IMR-90 (cell line): ENCODE measurements at regions not wholly inside any gene's neighbourhood (a gene's known extent, or its start where the extent isn't known, plus 50 kb on each side); places are given as distances from the start of the nearest gene placed in this dataset.

ENCODE experiments used
- ATAC-seq: fragments of 200-7000 bp; cut with Tn5 transposase; 2 replicates; pipeline ENCODE4 v1.9.1; 2020; ENCODE audit warnings: low read depth, mild to moderate bottlenecking, moderate library complexity
- BruUV-seq: library from RNA; stranded (reverse); fragments of 400-500 nt; replicated peaks from 2 replicates; lab custom pipeline; 2021; lab: Mats Ljungman, UMichigan
- CTCF ChIA-PET: fragments of 300-600 bp; formaldehyde crosslinking; extraction: SDS; loops from one replicate; lab custom pipeline; 2021; ENCODE audit warnings: antibody characterized with exemption; lab: Yijun Ruan, JAX
- POLR2A ChIA-PET: fragments of 300-600 bp; sonication (Branson Sonifier 250); formaldehyde crosslinking; loops from one replicate; lab custom pipeline; 2022; ENCODE audit warnings: antibody characterized with exemption; ENCODE audit not compliant: unreplicated experiment; lab: Charles Lee
- DNase-seq: peaks from one replicate; pipeline ENCODE4 v3.0.0; 2013
- H2AFZ ChIP-seq: replicated peaks from 2 replicates; pipeline ENCODE3; 2013; ENCODE audit warnings: low read length, mild to moderate bottlenecking; ENCODE audit not compliant: poor library complexity
- H2AK5ac ChIP-seq: 2 replicates; pipeline ENCODE4 v1.6.1; 2013; ENCODE audit warnings: low read depth, low read length, inconsistent platforms
- H2AK9ac ChIP-seq: replicated peaks from 2 replicates; pipeline ENCODE3; 2013; ENCODE audit warnings: mild to moderate bottlenecking, low read depth, low read length, moderate library complexity; ENCODE audit not compliant: poor library complexity
- H2BK120ac ChIP-seq: 2 replicates; pipeline ENCODE4 v1.6.1; 2013; ENCODE audit warnings: low read depth, low read length, inconsistent platforms
- H2BK15ac ChIP-seq: 3 replicates; pipeline ENCODE4 v1.6.1; 2013; ENCODE audit warnings: low read depth, low read length, inconsistent platforms
- H2BK20ac ChIP-seq: 2 replicates; pipeline ENCODE4 v1.6.1; 2013; ENCODE audit warnings: low read depth, mild to moderate bottlenecking, inconsistent platforms, low read length, moderate library complexity
- H2BK5ac ChIP-seq: 2 replicates; pipeline ENCODE4 v1.6.1; 2013; ENCODE audit warnings: mild to moderate bottlenecking, low read depth, low read length, inconsistent platforms; ENCODE audit not compliant: poor library complexity, severe bottlenecking
- H3K14ac ChIP-seq: replicated peaks from 2 replicates; pipeline ENCODE4 v1.6.1; 2013; ENCODE audit warnings: low read depth, low read length, inconsistent platforms
- H3K18ac ChIP-seq: 2 replicates; pipeline ENCODE4 v1.6.1; 2013; ENCODE audit warnings: low read depth, low read length, control low read depth
- H3K23ac ChIP-seq: 2 replicates; pipeline ENCODE4 v1.6.1; 2013; ENCODE audit warnings: low read depth, low read length, inconsistent platforms
- H3K27ac ChIP-seq: 2 replicates; pipeline ENCODE4 v1.5.1; 2013; ENCODE audit warnings: mild to moderate bottlenecking, control low read depth, low read length; ENCODE audit not compliant: insufficient read depth
- H3K27me3 ChIP-seq: 2 replicates; pipeline ENCODE4 v1.6.1; 2013; ENCODE audit warnings: low read length; ENCODE audit not compliant: control insufficient read depth, insufficient read depth
- H3K36me3 ChIP-seq: 2 replicates; pipeline ENCODE4 v1.6.1; 2013; ENCODE audit warnings: low read length, mixed read lengths; ENCODE audit not compliant: control insufficient read depth, insufficient read depth
- H3K4ac ChIP-seq: 2 replicates; pipeline ENCODE4 v1.6.1; 2013; ENCODE audit warnings: low read depth, low read length, inconsistent platforms
- H3K4me1 ChIP-seq: 2 replicates; pipeline ENCODE4 v1.6.1; 2013; ENCODE audit warnings: low read length, mixed read lengths; ENCODE audit not compliant: control insufficient read depth, insufficient read depth
- H3K4me2 ChIP-seq: 2 replicates; pipeline ENCODE4 v1.6.1; 2013; ENCODE audit warnings: low read depth, mild to moderate bottlenecking, control low read depth, low read length, moderate library complexity
- H3K4me3 ChIP-seq: 2 replicates; pipeline ENCODE4 v1.5.1; 2013; ENCODE audit warnings: low read depth, mild to moderate bottlenecking, control low read depth, low read length, moderate library complexity; ENCODE audit not compliant: insufficient read depth
- H3K56ac ChIP-seq: 2 replicates; pipeline ENCODE4 v1.6.1; 2013; ENCODE audit warnings: low read length, inconsistent platforms; ENCODE audit not compliant: insufficient read depth; ENCODE audit errors: extremely low read depth
- H3K79me1 ChIP-seq, 2 experiments: 2 replicates each; pipeline ENCODE4 v1.6.1; 2013; ENCODE audit warnings: low read length in 2 of 2, inconsistent platforms in 1 of 2, low read depth in 1 of 2
- H3K9ac ChIP-seq: 2 replicates; pipeline ENCODE4 v1.6.1; 2013; ENCODE audit warnings: low read depth, low read length, control low read depth
- H3K9me1 ChIP-seq: 2 replicates; pipeline ENCODE4 v1.6.1; 2013; ENCODE audit warnings: low read length, inconsistent platforms; ENCODE audit not compliant: insufficient read depth
- H3K9me3 ChIP-seq: 2 replicates; pipeline ENCODE4 v1.6.1; 2013; ENCODE audit warnings: low read length; ENCODE audit not compliant: control insufficient read depth, insufficient read depth
- H4K20me1 ChIP-seq: 2 replicates; pipeline ENCODE4 v1.6.1; 2013; ENCODE audit warnings: low read length, inconsistent platforms; ENCODE audit not compliant: insufficient read depth
- H4K5ac ChIP-seq: 2 replicates; pipeline ENCODE4 v1.6.1; 2013; ENCODE audit warnings: mild to moderate bottlenecking, low read depth, low read length, control low read depth
- H4K8ac ChIP-seq, 2 experiments: 2 replicates each; pipeline ENCODE4 v1.6.1; 2013; ENCODE audit warnings: low read depth in 2 of 2, low read length in 2 of 2, control low read depth in 1 of 2, inconsistent platforms in 1 of 2
- H4K91ac ChIP-seq: 2 replicates; pipeline ENCODE4 v1.6.1; 2013; ENCODE audit warnings: low read depth, low read length, inconsistent platforms; ENCODE audit not compliant: insufficient read depth
- BHLHE40 ChIP-seq: fragments of 150-350 bp; IDR thresholded peaks from 2 replicates; pipeline ENCODE4 v1.6.1; 2016; ENCODE audit warnings: mild to moderate bottlenecking, low read depth, low read length
- CEBPB ChIP-seq: IDR thresholded peaks from 2 replicates; pipeline ENCODE4 v1.6.1; 2012; ENCODE audit warnings: low read depth, low read length, improper control_type of control experiment
- CHD1 ChIP-seq: IDR thresholded peaks from 2 replicates; pipeline ENCODE4 v1.6.1; 2012; ENCODE audit warnings: low read depth, low read length, improper control_type of control experiment
- FOS ChIP-seq: fragments of 150-350 bp; IDR thresholded peaks from 2 replicates; pipeline ENCODE4 v1.6.1; 2016; ENCODE audit warnings: low read depth, low read length
- MAFK ChIP-seq: IDR thresholded peaks from 2 replicates; pipeline ENCODE4 v1.6.1; 2012; ENCODE audit warnings: low read depth, low read length, improper control_type of control experiment
- MAZ ChIP-seq: IDR thresholded peaks from 2 replicates; pipeline ENCODE4 v1.6.1; 2012; ENCODE audit warnings: low read depth, mild to moderate bottlenecking, low read length, improper control_type of control experiment, moderate library complexity, borderline replicate concordance
- MXI1 ChIP-seq: IDR thresholded peaks from 2 replicates; pipeline ENCODE4 v1.6.1; 2012; ENCODE audit warnings: low read depth, mild to moderate bottlenecking, low read length, moderate library complexity, borderline replicate concordance
- NFE2L2 ChIP-seq: fragments of 150-350 bp; IDR thresholded peaks from 2 replicates; pipeline ENCODE4 v1.6.1; 2016; ENCODE audit warnings: low read depth, mild to moderate bottlenecking, low read length
- POLR2A ChIP-seq: IDR thresholded peaks from 2 replicates; pipeline ENCODE4 v1.6.1; 2012; ENCODE audit warnings: mild to moderate bottlenecking, low read depth, low read length
- RAD21 ChIP-seq: IDR thresholded peaks from 2 replicates; pipeline ENCODE4 v1.6.1; 2012; ENCODE audit warnings: low read length, improper control_type of control experiment
- RCOR1 ChIP-seq: IDR thresholded peaks from 2 replicates; pipeline ENCODE4 v1.6.1; 2012; ENCODE audit warnings: mild to moderate bottlenecking, low read length, improper control_type of control experiment; ENCODE audit not compliant: insufficient replicate concordance
- RFX5 ChIP-seq: IDR thresholded peaks from 2 replicates; pipeline ENCODE4 v1.8.0; 2012; ENCODE audit warnings: low read depth, mild to moderate bottlenecking, low read length, moderate library complexity
- SMC3 ChIP-seq: fragments of 150-350 bp; IDR thresholded peaks from 2 replicates; pipeline ENCODE4 v1.6.1; 2016; ENCODE audit warnings: low read depth, mild to moderate bottlenecking, antibody characterized with exemption, low read length, moderate library complexity
- WGBS, 2 experiments: methylation state at CpG; one replicate each; pipeline versions ENCODE4 v1.1.5 to v1.1.7; 2013; ENCODE audit warnings: missing lambda C conversion rate in 2 of 2; ENCODE audit not compliant: insufficient read length in 1 of 2; ENCODE audit errors: extremely low coverage in 2 of 2; 5-methylcytosine and 5-hydroxymethylcytosine counted together
- dilution Hi-C: fragments of 300-500 bp; cut with HindIII; formaldehyde crosslinking; loops from one replicate; pipeline ENCODE4 v1.14.3; 2018; ENCODE audit warnings: low sequenced_read_pairs; ENCODE audit not compliant: unreplicated experiment
- in situ Hi-C: fragments of 300-500 bp; cut with MboI; formaldehyde crosslinking; loops from 3 replicates; pipeline ENCODE4 v1.14.3; 2019; ENCODE audit warnings: low sequenced_read_pairs, inconsistent platforms, mixed read lengths
- intact Hi-C: fragments of 100-400 bp; cut with micrococcal nuclease; formaldehyde crosslinking; loops from 2 replicates; pipeline ENCODE4 v1.10.0; 2022
- TF ChIP-seq, protein P1 (sequence below): fragments of 150-350 bp; IDR thresholded peaks from 2 replicates; pipeline ENCODE4 v1.6.1; 2017; ENCODE audit warnings: mild to moderate bottlenecking, antibody characterized with exemption, low read length, low read depth
- TF ChIP-seq, protein P2 (sequence below): conservative IDR thresholded peaks from 2 replicates; pipeline ENCODE4 v1.5.1; 2012; ENCODE audit warnings: mild to moderate bottlenecking, low read depth, low read length, improper control_type of control experiment
- TF ChIP-seq, protein P3 (sequence below): fragments of 150-350 bp; IDR thresholded peaks from 2 replicates; pipeline ENCODE4 v1.6.1; 2016; ENCODE audit warnings: low read depth, mild to moderate bottlenecking, low read length, moderate library complexity, borderline replicate concordance

DNA sequence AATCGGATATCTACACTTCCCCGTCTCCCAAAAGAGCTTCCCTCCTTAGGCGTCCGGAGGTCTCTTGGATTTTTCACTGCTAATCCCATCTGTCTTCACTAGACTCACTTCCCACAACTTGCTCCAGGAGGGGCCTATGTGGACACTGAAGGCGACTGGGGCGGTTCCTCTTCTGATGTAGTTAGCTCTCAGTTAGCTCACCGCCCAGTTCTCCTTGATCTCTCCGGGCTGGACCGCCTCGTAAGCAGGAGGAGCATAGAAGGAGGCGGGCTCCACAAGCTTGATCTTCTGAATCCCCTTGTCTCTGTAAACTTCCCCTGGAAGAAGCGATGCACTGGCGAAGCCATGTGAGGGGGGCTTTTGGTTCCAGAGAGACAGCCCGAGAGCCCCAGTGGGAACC, 112.0 kb upstream of the SELENOP start:
- CTCF ChIA-PET = interaction anchor here (1.2 kb wide), 1 partner anchor 12 kb away, joined by 4 read pairs; no protein-coding TSS in a partner anchor

More for the DNA sequence above, 112.0 kb upstream of the SELENOP start:
- no peak overlapping the region for H3K23ac ChIP-seq
- DNase-seq (no peak), ATAC-seq (no peak; the same call in 1 of the 2 replicates)
- no peak overlapping the region for H2BK20ac ChIP-seq
- H3K4me2 ChIP-seq = no peak overlapping the region
- no peak overlapping the region for H2BK5ac ChIP-seq
- no peak overlapping the region for H3K18ac ChIP-seq
- H3K27ac ChIP-seq = no peak overlapping the region
- no peak overlapping the region for H3K4ac ChIP-seq
- H3K27me3 ChIP-seq = no peaks in the 10 kb centered on the region; the same call in 1 of the 2 replicates
- no peak overlapping the region for H4K8ac ChIP-seq
- no peaks in the 10 kb centered on the region for H3K4me1 ChIP-seq
- no peak overlapping the region for H3K4me3 ChIP-seq
- WGBS, 2 experiments = 70% methylated on average over 2 of the region's 14 CpGs; no CpG with 5 or more reads in 1 of the 2 experiments
- no peaks in the 10 kb centered on the region for H3K9me3 ChIP-seq
- no peak overlapping the region for H2AFZ ChIP-seq
- no peak overlapping the region for H4K5ac ChIP-seq
- no peak overlapping the region for H3K9ac ChIP-seq
- TF ChIP-seq NFE2L2 (no peak), CHD1 (no peak), SMC3 (no peak), POLR2A (no peak), RFX5 (no peak), MAZ (no peak), FOS (no peak), RAD21 (no peak), BHLHE40 (no peak), RCOR1 (no peak), CEBPB (no peak), MXI1 (no peak), MAFK (no peak)
- TF ChIP-seq, protein P1, sequence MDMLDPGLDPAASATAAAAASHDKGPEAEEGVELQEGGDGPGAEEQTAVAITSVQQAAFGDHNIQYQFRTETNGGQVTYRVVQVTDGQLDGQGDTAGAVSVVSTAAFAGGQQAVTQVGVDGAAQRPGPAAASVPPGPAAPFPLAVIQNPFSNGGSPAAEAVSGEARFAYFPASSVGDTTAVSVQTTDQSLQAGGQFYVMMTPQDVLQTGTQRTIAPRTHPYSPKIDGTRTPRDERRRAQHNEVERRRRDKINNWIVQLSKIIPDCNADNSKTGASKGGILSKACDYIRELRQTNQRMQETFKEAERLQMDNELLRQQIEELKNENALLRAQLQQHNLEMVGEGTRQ = no peak
- TF ChIP-seq, protein P2, sequence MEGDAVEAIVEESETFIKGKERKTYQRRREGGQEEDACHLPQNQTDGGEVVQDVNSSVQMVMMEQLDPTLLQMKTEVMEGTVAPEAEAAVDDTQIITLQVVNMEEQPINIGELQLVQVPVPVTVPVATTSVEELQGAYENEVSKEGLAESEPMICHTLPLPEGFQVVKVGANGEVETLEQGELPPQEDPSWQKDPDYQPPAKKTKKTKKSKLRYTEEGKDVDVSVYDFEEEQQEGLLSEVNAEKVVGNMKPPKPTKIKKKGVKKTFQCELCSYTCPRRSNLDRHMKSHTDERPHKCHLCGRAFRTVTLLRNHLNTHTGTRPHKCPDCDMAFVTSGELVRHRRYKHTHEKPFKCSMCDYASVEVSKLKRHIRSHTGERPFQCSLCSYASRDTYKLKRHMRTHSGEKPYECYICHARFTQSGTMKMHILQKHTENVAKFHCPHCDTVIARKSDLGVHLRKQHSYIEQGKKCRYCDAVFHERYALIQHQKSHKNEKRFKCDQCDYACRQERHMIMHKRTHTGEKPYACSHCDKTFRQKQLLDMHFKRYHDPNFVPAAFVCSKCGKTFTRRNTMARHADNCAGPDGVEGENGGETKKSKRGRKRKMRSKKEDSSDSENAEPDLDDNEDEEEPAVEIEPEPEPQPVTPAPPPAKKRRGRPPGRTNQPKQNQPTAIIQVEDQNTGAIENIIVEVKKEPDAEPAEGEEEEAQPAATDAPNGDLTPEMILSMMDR = no peak
- TF ChIP-seq, protein P3, sequence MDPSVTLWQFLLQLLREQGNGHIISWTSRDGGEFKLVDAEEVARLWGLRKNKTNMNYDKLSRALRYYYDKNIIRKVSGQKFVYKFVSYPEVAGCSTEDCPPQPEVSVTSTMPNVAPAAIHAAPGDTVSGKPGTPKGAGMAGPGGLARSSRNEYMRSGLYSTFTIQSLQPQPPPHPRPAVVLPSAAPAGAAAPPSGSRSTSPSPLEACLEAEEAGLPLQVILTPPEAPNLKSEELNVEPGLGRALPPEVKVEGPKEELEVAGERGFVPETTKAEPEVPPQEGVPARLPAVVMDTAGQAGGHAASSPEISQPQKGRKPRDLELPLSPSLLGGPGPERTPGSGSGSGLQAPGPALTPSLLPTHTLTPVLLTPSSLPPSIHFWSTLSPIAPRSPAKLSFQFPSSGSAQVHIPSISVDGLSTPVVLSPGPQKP = no peak
- in situ Hi-C loops = loop anchor here (25.0 kb wide), 1 partner anchor 564 kb away; the partner anchor contains the start of gene TMEM267
- H3K56ac ChIP-seq = no peak overlapping the region
- dilution Hi-C loops = no loop called here
- no peak overlapping the region for H2AK5ac ChIP-seq
- intact Hi-C loops = no loop called here
- no peak overlapping the region for H2BK120ac ChIP-seq
- POLR2A ChIA-PET = no interaction called here
- H4K20me1 ChIP-seq = no peaks in the 10 kb centered on the region
- no peaks in the 10 kb centered on the region for H3K36me3 ChIP-seq
- no peak overlapping the region for H4K91ac ChIP-seq
- H2BK15ac ChIP-seq = no peak overlapping the region
- no peak overlapping the region for H3K14ac ChIP-seq
- no TSS peak for BruUV-seq
- no peak overlapping the region for H2AK9ac ChIP-seq
- H3K79me1 ChIP-seq = no peaks in the 10 kb centered on the region
- H3K9me1 ChIP-seq = no peaks in the 10 kb centered on the region; the same call in 1 of the 2 replicates
